ENCODE measurements at regions not wholly inside any gene's neighbourhood (a gene's known extent, or its start where the extent isn't known, plus 50 kb on each side); places are given as distances from the start of the nearest gene placed in this dataset.

GRCh38 chr5:152514827-152515397, 109.8 kb upstream of the NMUR2 start:
- DNase-seq (ENCODE audit: low spot score) = peak; percentile 18
- BruUV-seq (replicated peaks) = no TSS peak
- no peaks in the 10 kb centered on the region for H3K27me3 ChIP-seq (ENCODE audit: control insufficient read depth in 1 of 2, insufficient read depth in 2 of 2, low read length in 2 of 2)

More at GRCh38 chr5:152514827-152515397, 109.8 kb upstream of the NMUR2 start:
- TF ChIP-seq ATF5 (CRISPR knock-in tag; IDR thresholded peaks at IDR 0.05; ENCODE audit: low read depth) = no peak
- TF ChIP-seq MBD4 (IDR thresholded peaks at IDR 0.05; ENCODE audit: borderline replicate concordance, low read length) = no peak
- no peak for TF ChIP-seq ZNF652 (CRISPR knock-in tag; IDR thresholded peaks at IDR 0.05; ENCODE audit: borderline replicate concordance, low read depth)
- peak; percentile 33 for TF ChIP-seq CTCF (CRISPR knock-in tag; IDR thresholded peaks at IDR 0.05)
- TF ChIP-seq NAIF1 (CRISPR knock-in tag; IDR thresholded peaks at IDR 0.05; ENCODE audit: borderline replicate concordance) = no peak
- TF ChIP-seq ZNF362 (CRISPR knock-in tag; IDR thresholded peaks at IDR 0.05; ENCODE audit: borderline replicate concordance) = peak; percentile 70; the same call in 1 of the 2 replicates
- no peak for TF ChIP-seq TCF7L2 (IDR thresholded peaks at IDR 0.05; ENCODE audit: low read depth, low read length)
- WGBS (ENCODE audit: low lambda C conversion rate) = 0% methylated on average over 2 of the region's 2 CpGs
- no peak for FAIRE-seq
- H3K27ac ChIP-seq (ENCODE audit: extremely low read length, insufficient read depth, low read length) = no peak overlapping the region
- ChIA-PET POLR2A (no interaction called here), CTCF (ENCODE audit: low intra/inter-chr PET ratio, low total read pairs) (no interaction called here)
- H3K36me3 ChIP-seq (replicated peaks in 1 of 2; ENCODE audit: control insufficient read depth in 1 of 2, insufficient read depth in 2 of 2, low read length in 2 of 2) = no peaks in the 10 kb centered on the region
- no peaks in the 10 kb centered on the region for H4K20me1 ChIP-seq (ENCODE audit: insufficient read depth, low read length)
- no peaks in the 10 kb centered on the region for H3K79me2 ChIP-seq (ENCODE audit: insufficient read depth, low read length)
- H3K4me2 ChIP-seq (ENCODE audit: low read depth, low read length) = no peak overlapping the region
- in situ Hi-C loops (cut with HindIII; ENCODE audit: extremely low pct_ligation_motif_present, low pct_unique_long_range_greater_than_20kb) = loop anchor here (25.0 kb wide), 1 partner anchor 678 kb away; no protein-coding TSS in a partner anchor
- H3K4me3 ChIP-seq (replicated peaks in 1 of 3; ENCODE audit: insufficient read depth in 1 of 3, low read depth in 2 of 3, low read length in 3 of 3) = no peak overlapping the region
- H3K9me3 ChIP-seq (ENCODE audit: low read length) = no peaks in the 10 kb centered on the region
- no peak overlapping the region for H2AFZ ChIP-seq (ENCODE audit: low read length)
- peak; percentile 42; the same call in 2 of the 3 replicates for ATAC-seq
- H3K9ac ChIP-seq (ENCODE audit: insufficient read depth, low read depth, low read length) = no peak overlapping the region
- no peaks in the 10 kb centered on the region for H3K4me1 ChIP-seq (ENCODE audit: insufficient read depth, low read length)
- intact Hi-C loops (cut with micrococcal nuclease; ENCODE audit: unreplicated experiment) = no loop called here
